Mesothelial cell of epicardium (in vitro differentiated cells): ENCODE measurements at regions not wholly inside any gene's neighbourhood (a gene's known extent, or its start where the extent isn't known, plus 50 kb on each side); places are given as distances from the start of the nearest gene placed in this dataset.

Experiments used
- DNase-seq, 2 experiments: peaks; one replicate each; pipeline ENCODE4 v3.0.0; 2021; ENCODE audit warnings: low spot score in 2 of 2; ENCODE audit not compliant: unreplicated experiment in 2 of 2
- H3K27ac Mint-ChIP-seq: 2 replicates; pipeline ENCODE4 v1.8.0; 2021; ENCODE audit warnings: mixed read lengths
- H3K27me3 Mint-ChIP-seq: 2 replicates; pipeline ENCODE4 v1.8.0; 2021; ENCODE audit warnings: low read depth, mixed read lengths
- H3K36me3 Mint-ChIP-seq: 2 replicates; pipeline ENCODE4 v1.8.0; 2021; ENCODE audit warnings: mixed read lengths
- H3K4me1 Mint-ChIP-seq: 2 replicates; pipeline ENCODE4 v1.8.0; 2021; ENCODE audit warnings: mixed read lengths
- H3K4me3 Mint-ChIP-seq: 2 replicates; pipeline ENCODE4 v1.8.0; 2021; ENCODE audit warnings: mild to moderate bottlenecking, moderate library complexity, mixed read lengths
- H3K9me3 Mint-ChIP-seq: 2 replicates; pipeline ENCODE4 v1.8.0; 2021; ENCODE audit warnings: mixed read lengths
- CTCF ChIP-seq: fragments of 200-600 bp; sonication (generic); IDR thresholded peaks from one replicate; pipeline ENCODE4 v1.5.0; 2021; ENCODE audit warnings: antibody characterized with exemption; ENCODE audit not compliant: unreplicated experiment

DNA sequence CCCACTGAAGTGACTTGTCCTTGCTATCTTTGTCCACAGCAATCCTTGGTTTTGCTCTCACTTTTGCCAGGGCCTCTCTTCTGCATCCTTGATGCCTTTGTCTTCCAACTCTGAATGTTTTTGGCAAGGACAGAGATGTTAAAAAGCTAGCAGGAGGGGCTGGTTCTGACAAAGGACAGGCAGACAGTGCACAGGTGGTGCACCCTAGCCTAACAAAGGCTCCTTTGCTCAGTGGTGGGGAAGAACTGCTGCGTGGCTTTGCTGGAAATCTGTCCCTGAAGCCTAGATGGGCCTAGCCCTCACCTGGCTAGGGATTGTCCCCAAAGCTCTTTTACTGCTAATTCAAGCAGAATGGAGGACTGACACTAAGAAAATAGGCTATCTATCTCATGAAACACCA, 233.5 kb downstream of the MAN2A1 start:
- TF ChIP-seq CTCF, result no peak
- Mint-ChIP-seq H3K9me3 (no peaks in the 10 kb centered on the region), H3K27me3 (peaks cover 2% of the 10 kb centered on the region)

DNA sequence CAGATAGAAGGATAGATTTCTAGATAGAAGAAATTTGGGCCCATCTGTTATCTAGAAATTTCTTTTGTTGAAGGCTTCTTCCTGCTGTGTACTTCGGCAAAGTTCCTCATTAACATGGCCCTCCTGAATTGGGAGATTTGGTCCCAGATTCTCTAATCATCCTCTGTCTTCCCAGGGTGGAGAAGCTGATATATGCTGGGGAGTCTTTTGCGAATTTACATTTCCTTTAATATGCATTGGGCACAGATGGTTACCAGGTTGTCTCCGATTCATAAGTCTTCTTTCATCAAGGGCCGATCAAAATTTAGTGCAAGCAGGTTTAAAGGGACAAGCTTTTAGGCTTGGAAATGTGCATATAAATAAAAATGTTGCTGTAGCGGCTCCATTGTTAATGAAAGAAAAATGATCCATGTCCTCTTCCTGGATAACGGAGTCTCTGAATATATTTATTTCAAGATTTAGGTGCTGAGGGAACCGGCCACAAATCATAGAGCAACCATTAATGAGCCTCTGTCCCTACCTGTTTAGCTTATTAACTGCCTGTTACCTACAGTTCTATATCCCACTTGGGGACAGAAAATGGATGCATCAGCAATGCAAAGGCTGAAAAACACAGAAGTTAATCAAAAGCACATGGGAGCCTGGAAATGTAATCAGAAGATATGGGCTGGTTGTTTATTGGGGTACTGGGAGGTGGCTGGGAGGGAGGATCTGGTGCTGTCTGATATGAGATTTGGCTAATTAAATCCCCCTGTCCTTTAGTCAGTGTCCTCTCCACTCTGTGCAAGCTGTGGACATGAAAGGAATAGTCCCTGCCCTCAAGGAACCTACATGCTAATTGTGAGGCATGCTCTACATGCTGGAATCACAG, 234.7 kb downstream of the MAN2A1 start:
- no peaks in the 10 kb centered on the region for H3K9me3 Mint-ChIP-seq

More for the DNA sequence above, 233.5 kb downstream of the MAN2A1 start:
- H3K27ac Mint-ChIP-seq, result no peak overlapping the region
- no peak for DNase-seq
- H3K36me3 Mint-ChIP-seq, result no peaks in the 10 kb centered on the region
- H3K4me1 Mint-ChIP-seq, result no peaks in the 10 kb centered on the region
- no peak overlapping the region for H3K4me3 Mint-ChIP-seq

GRCh38 chr5:109927639-109928038, 237.9 kb downstream of the MAN2A1 start:
- DNase-seq, result no peak
- no peak for TF ChIP-seq CTCF
- no peaks in the 10 kb centered on the region for H3K4me1 Mint-ChIP-seq
- H3K4me3 Mint-ChIP-seq, result no peak overlapping the region
- H3K9me3 Mint-ChIP-seq, result no peaks in the 10 kb centered on the region
- H3K27me3 Mint-ChIP-seq, result peaks cover 2% of the 10 kb centered on the region
- no peak overlapping the region for H3K27ac Mint-ChIP-seq
- no peaks in the 10 kb centered on the region for H3K36me3 Mint-ChIP-seq

More for the DNA sequence above, 234.7 kb downstream of the MAN2A1 start:
- Mint-ChIP-seq H3K4me1 (no peaks in the 10 kb centered on the region), H3K27me3 (peaks cover 4% of the 10 kb centered on the region), H3K36me3 (no peaks in the 10 kb centered on the region), H3K27ac (no peak overlapping the region), H3K4me3 (no peak overlapping the region)
- no peak for DNase-seq
- no peak for TF ChIP-seq CTCF

DNA sequence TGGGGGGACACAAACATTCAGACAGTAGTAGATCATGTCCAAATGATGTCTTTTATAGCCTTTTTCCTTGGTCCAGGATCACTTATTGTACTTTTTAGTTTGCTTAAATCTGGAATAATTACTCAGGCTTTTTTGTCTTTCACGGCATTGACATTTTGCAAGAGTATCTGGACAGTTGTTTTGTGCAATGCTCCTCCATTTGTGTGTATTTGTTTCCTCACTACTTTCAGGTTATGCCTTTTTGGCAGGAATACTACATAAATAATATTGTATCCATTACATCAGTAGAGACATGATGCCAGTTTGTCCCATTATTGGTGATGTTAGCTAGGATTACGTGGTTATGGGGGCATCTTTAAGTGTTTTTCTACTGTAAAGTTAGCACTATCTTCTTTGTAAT, 238.3 kb downstream of the MAN2A1 start:
- Mint-ChIP-seq H3K4me3 (no peak overlapping the region), H3K27ac (no peak overlapping the region), H3K36me3 (no peaks in the 10 kb centered on the region), H3K9me3 (no peaks in the 10 kb centered on the region), H3K4me1 (no peaks in the 10 kb centered on the region), H3K27me3 (peaks cover 2% of the 10 kb centered on the region)
- TF ChIP-seq CTCF, result no peak
- no peak for DNase-seq

GRCh38 chr5:109928811-109929210, 239.1 kb downstream of the MAN2A1 start:
- H3K4me3 Mint-ChIP-seq, result no peak overlapping the region
- peaks cover 2% of the 10 kb centered on the region for H3K27me3 Mint-ChIP-seq
- no peak for TF ChIP-seq CTCF
- H3K36me3 Mint-ChIP-seq, result no peaks in the 10 kb centered on the region
- no peak overlapping the region for H3K27ac Mint-ChIP-seq
- H3K9me3 Mint-ChIP-seq, result no peaks in the 10 kb centered on the region
- no peak for DNase-seq
- H3K4me1 Mint-ChIP-seq, result no peaks in the 10 kb centered on the region
